ENCODE measurements at regions not wholly inside any gene's neighbourhood (a gene's known extent, or its start where the extent isn't known, plus 50 kb on each side); places are given as distances from the start of the nearest gene placed in this dataset.
"Not testable (repeated sequence)": the region's sequence is repeated elsewhere in the genome, so short reads cannot be mapped to it uniquely, and the experiment has no call there.

DNA sequence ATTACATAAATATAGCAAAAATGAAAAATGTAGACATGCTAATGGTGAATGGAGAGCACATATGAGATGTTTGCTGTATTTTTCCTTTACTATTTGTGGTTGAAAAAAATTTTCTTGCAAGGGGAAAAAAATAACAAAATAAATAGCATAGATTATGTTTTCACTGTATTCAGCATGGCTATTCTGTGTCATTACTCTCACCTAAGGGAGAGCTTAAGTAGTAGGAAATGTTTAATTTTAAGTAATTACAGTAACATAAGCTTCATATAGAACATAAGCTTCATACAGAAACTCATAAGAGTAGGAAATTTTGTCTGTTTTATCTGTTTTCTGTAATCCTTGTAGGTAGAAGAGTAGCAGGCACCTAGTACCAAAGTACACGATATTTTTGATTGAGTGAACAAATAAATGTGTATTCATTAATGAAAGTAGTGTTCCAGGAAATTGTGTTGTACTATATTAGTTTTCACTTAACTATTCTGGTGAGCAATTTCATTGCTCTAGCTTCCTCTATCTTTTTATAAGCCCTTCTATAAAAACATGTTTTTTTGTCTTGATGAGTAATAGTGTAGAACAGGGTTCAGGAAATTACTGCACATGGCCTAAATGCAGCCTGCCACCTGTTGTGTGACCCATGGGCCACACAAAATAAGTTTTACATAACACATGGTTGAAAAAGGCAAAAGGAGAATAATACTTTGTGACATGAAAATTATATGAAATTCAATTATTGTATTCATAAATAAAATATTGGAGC is 1025.0 kb upstream of the CDH10 start:
- H3K9me3 Mint-ChIP-seq (ENCODE audit: unreplicated experiment), result peaks cover 19% of the 10 kb centered on the region
- H3K36me3 Mint-ChIP-seq (ENCODE audit: unreplicated experiment), result no peaks in the 10 kb centered on the region
- H3K4me1 Mint-ChIP-seq (ENCODE audit: unreplicated experiment), result no peaks in the 10 kb centered on the region
- DNase-seq (ENCODE audit: extremely low spot score, unreplicated experiment), result no peak
- H3K27ac Mint-ChIP-seq (ENCODE audit: unreplicated experiment), result no peak overlapping the region
- TF ChIP-seq, protein P1, sequence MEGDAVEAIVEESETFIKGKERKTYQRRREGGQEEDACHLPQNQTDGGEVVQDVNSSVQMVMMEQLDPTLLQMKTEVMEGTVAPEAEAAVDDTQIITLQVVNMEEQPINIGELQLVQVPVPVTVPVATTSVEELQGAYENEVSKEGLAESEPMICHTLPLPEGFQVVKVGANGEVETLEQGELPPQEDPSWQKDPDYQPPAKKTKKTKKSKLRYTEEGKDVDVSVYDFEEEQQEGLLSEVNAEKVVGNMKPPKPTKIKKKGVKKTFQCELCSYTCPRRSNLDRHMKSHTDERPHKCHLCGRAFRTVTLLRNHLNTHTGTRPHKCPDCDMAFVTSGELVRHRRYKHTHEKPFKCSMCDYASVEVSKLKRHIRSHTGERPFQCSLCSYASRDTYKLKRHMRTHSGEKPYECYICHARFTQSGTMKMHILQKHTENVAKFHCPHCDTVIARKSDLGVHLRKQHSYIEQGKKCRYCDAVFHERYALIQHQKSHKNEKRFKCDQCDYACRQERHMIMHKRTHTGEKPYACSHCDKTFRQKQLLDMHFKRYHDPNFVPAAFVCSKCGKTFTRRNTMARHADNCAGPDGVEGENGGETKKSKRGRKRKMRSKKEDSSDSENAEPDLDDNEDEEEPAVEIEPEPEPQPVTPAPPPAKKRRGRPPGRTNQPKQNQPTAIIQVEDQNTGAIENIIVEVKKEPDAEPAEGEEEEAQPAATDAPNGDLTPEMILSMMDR (IDR thresholded peaks at IDR 0.05), result no peak
- H3K4me3 Mint-ChIP-seq (ENCODE audit: unreplicated experiment), result no peak overlapping the region
- H3K27me3 Mint-ChIP-seq (ENCODE audit: unreplicated experiment), result no peaks in the 10 kb centered on the region

DNA sequence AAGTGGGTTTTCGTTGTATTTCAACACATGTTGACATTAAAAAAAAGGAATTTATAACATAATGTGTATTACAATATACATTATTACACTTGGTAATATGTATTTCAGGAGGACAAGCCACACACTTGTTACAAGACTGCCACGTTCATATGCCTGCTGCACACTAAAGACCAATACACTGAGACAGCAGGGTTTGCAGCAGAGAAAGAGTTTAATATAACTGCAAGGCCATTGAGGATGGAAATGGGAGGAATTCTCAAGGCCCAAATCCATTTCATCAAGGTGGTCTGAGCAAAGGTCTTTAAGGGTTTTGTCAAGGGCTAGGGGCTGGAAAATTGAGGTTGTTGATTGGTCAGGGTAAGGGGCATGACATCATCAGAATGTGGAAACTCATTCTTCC is 1017.8 kb upstream of the CDH10 start:
- Mint-ChIP-seq H3K27ac (ENCODE audit: unreplicated experiment) (no peak overlapping the region), H3K4me1 (ENCODE audit: unreplicated experiment) (no peaks in the 10 kb centered on the region), H3K36me3 (ENCODE audit: unreplicated experiment) (no peaks in the 10 kb centered on the region), H3K9me3 (ENCODE audit: unreplicated experiment) (peaks cover 41% of the 10 kb centered on the region), H3K4me3 (ENCODE audit: unreplicated experiment) (no peak overlapping the region), H3K27me3 (ENCODE audit: unreplicated experiment) (no peaks in the 10 kb centered on the region)
- no peak for DNase-seq (ENCODE audit: extremely low spot score, unreplicated experiment)
- TF ChIP-seq, protein P1 (IDR thresholded peaks at IDR 0.05), result no peak

DNA sequence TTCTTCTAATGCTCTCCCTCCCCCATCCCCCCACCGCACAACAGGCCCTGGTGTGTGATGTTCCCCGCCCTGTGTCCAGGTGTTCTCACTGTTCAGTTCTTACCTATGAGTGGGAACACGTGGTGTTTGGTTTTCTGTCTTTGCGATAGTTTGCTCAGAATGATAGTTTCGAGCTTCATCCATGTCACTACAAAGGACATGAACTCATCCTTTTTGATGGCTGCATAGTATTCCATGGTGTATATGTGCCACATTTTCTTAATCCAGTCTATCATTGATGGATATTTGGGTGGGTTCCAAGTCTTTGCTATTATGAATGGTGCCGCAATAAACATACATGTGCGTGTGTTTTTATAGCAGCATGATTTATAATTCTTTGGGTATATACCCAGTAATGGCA is 1005.5 kb upstream of the CDH10 start:
- not testable (repeated sequence) for H3K36me3 Mint-ChIP-seq (ENCODE audit: unreplicated experiment); DNase-seq (ENCODE audit: extremely low spot score, unreplicated experiment); H3K4me1 Mint-ChIP-seq (ENCODE audit: unreplicated experiment); H3K27ac Mint-ChIP-seq (ENCODE audit: unreplicated experiment); H3K27me3 Mint-ChIP-seq (ENCODE audit: unreplicated experiment); H3K4me3 Mint-ChIP-seq (ENCODE audit: unreplicated experiment)
- peaks cover 51% of the 10 kb centered on the region for H3K9me3 Mint-ChIP-seq (ENCODE audit: unreplicated experiment)

DNA sequence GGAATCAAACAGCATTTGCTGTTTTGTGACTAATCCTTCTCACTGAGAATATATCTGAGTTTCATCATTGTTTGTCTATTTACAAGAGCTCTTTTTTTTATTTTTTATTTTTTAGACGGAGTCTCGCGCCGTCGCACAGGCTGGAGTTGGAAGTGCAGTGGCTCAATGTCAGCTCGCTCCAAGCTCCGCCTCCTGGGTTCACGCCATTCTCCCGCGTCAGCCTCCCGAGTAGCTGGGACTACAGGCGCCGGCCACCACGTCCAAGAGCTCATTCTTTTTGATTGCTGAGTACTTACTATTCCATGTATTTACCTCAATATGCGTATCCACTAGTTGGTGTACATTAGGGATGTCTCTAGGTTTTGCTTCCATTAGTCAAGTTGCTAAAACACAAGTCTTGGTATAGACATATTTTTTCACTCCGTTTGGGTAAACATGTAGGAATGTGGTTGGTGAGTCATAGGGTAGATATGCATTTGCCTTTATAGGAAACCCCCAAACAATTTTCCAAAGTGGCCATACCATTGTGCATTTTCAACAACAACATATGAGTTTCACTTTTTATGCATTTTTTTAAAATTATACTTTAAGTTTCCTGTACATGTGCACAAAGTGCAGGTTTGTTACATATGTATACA is 1005.0 kb upstream of the CDH10 start:
- Mint-ChIP-seq H3K36me3 (ENCODE audit: unreplicated experiment) (no peaks in the 10 kb centered on the region), H3K9me3 (ENCODE audit: unreplicated experiment) (peaks cover 48% of the 10 kb centered on the region), H3K4me1 (ENCODE audit: unreplicated experiment) (no peaks in the 10 kb centered on the region), H3K27ac (ENCODE audit: unreplicated experiment) (no peak overlapping the region), H3K4me3 (ENCODE audit: unreplicated experiment) (no peak overlapping the region), H3K27me3 (ENCODE audit: unreplicated experiment) (no peaks in the 10 kb centered on the region)
- TF ChIP-seq, protein P1 (IDR thresholded peaks at IDR 0.05), result no peak
- no peak for DNase-seq (ENCODE audit: extremely low spot score, unreplicated experiment)

DNA sequence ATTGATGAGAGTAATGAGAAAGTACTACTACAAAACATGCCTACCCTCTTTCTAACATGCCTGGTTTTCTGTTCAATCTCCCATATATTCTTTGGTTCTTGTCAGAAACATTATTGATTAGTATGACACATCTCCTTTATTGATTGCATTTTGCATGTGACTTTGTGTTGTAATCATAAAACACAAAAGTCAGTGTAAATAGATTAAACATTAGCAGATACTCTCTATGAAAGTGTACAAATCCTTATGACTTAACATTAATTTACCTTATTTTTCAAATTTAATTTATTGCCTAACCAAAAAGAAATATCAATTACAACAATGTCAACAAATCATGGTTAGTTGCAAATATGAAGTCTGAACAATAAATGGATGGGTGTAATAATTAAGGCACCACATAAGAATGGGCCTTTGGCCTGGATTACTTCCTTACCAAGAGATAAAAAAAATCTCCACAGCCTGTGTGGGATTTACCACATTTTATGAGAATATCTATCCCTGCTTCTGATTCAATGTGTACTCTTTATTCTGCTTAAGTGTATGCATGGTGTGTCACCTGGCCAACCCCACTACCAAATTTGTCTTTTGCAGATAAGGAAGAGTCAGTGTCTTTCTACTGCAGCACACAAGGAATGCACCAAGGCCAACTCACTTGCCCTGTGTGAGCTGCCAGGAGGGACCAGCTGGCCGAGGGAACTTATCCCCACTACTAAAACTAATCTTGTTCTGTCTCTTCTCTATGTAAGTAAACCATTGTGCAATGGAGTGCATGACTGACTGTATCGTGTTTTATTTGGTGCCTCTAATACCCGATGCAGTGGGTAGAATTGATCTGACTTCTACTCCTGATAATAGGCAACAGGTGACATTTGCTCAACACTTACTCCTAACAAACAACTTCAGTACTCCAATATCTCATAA is 1001.9 kb upstream of the CDH10 start:
- TF ChIP-seq, protein P1 (IDR thresholded peaks at IDR 0.05), result no peak
- no peaks in the 10 kb centered on the region for H3K4me1 Mint-ChIP-seq (ENCODE audit: unreplicated experiment)
- no peak overlapping the region for H3K27ac Mint-ChIP-seq (ENCODE audit: unreplicated experiment)
- H3K36me3 Mint-ChIP-seq (ENCODE audit: unreplicated experiment), result no peaks in the 10 kb centered on the region
- no peaks in the 10 kb centered on the region for H3K27me3 Mint-ChIP-seq (ENCODE audit: unreplicated experiment)
- DNase-seq (ENCODE audit: extremely low spot score, unreplicated experiment), result no peak
- H3K9me3 Mint-ChIP-seq (ENCODE audit: unreplicated experiment), result peaks cover 40% of the 10 kb centered on the region
- no peak overlapping the region for H3K4me3 Mint-ChIP-seq (ENCODE audit: unreplicated experiment)

Measured in osteocyte (in vitro differentiated cells).